ENCODE measurements at regions not wholly inside any gene's neighbourhood (a gene's known extent, or its start where the extent isn't known, plus 50 kb on each side); places are given as distances from the start of the nearest gene placed in this dataset.
"Not testable (repeated sequence)": the region's sequence is repeated elsewhere in the genome, so short reads cannot be mapped to it uniquely, and the experiment has no call there.

GRCh38 chr2:198277181-198277580 lies 472.8 kb downstream of the PLCL1 start:
- Histone ChIP-seq H3K27ac (replicated peaks in 1 of 4) (no peak overlapping the region), H3K36me3 (no peaks in the 10 kb centered on the region), H3K9me3 (no peaks in the 10 kb centered on the region), H3K27me3 (no peaks in the 10 kb centered on the region), H3K4me1 (peaks cover 2 to 64% (median 39%) of the 10 kb centered on the region in 4 donors), H3K4me3 (no peak overlapping the region)
- DNase-seq (ENCODE audit: extremely low spot score), result peak; percentile 24
- intact Hi-C loops (cut with DNase I), result no loop called here
- WGBS, result 81% methylated on average over 2 of the region's 2 CpGs
- TF ChIP-seq POLR2AphosphoS5 (IDR thresholded peaks at IDR 0.05) (no peak), POLR2A (IDR thresholded peaks at IDR 0.05; ENCODE audit: low read depth) (no peak), EP300 (IDR thresholded peaks at IDR 0.05) (no peak)

GRCh38 chr2:198273660-198274059 lies 469.3 kb downstream of the PLCL1 start:
- H3K9me3 ChIP-seq, result no peaks in the 10 kb centered on the region
- 11% methylated on average over 1 of the region's 1 CpG for WGBS
- TF ChIP-seq POLR2AphosphoS5 (IDR thresholded peaks at IDR 0.05) (no peak), EP300 (IDR thresholded peaks at IDR 0.05) (no peak), POLR2A (IDR thresholded peaks at IDR 0.05; ENCODE audit: low read depth) (no peak), CTCF (IDR thresholded peaks at IDR 0.05) (no peak)
- intact Hi-C loops (cut with DNase I), result no loop called here
- H3K36me3 ChIP-seq, result no peaks in the 10 kb centered on the region
- no peaks in the 10 kb centered on the region for H3K27me3 ChIP-seq
- peaks cover 2 to 31% (median 20%) of the 10 kb centered on the region in 4 donors for H3K4me1 ChIP-seq
- H3K27ac ChIP-seq (replicated peaks in 1 of 4), result no peak overlapping the region
- no peak overlapping the region for H3K4me3 ChIP-seq
- no peak for DNase-seq (ENCODE audit: extremely low spot score)

- DNase-seq (ENCODE audit: extremely low spot score); H3K27me3 ChIP-seq; H3K9me3 ChIP-seq; H3K4me3 ChIP-seq; intact Hi-C loops (cut with DNase I); H3K36me3 ChIP-seq; H3K27ac ChIP-seq (replicated peaks in 1 of 4): not testable (repeated sequence)
- 91% methylated on average over 2 of the region's 2 CpGs for WGBS
- H3K4me1 ChIP-seq, result peaks cover 2 to 26% (median 18%) of the 10 kb centered on the region in 4 donors
Observed at GRCh38 chr2:198270157-198270556, 465.8 kb downstream of the PLCL1 start.

- DNase-seq (ENCODE audit: extremely low spot score), result no peak
- no peak overlapping the region for H3K27ac ChIP-seq (replicated peaks in 1 of 4)
- H3K27me3 ChIP-seq, result no peaks in the 10 kb centered on the region
- peaks cover 2 to 11% (median 8%) of the 10 kb centered on the region in 4 donors for H3K4me1 ChIP-seq
- no peaks in the 10 kb centered on the region for H3K36me3 ChIP-seq
- 100% methylated on average over 1 of the region's 1 CpG for WGBS
- no peaks in the 10 kb centered on the region for H3K9me3 ChIP-seq
- TF ChIP-seq POLR2A (IDR thresholded peaks at IDR 0.05; ENCODE audit: low read depth) (no peak), CTCF (IDR thresholded peaks at IDR 0.05) (no peak), EP300 (IDR thresholded peaks at IDR 0.05) (no peak), POLR2AphosphoS5 (IDR thresholded peaks at IDR 0.05) (no peak)
- intact Hi-C loops (cut with DNase I), result no loop called here
- no peak overlapping the region for H3K4me3 ChIP-seq
Observed at GRCh38 chr2:198268519-198268918, 464.1 kb downstream of the PLCL1 start.

- TF ChIP-seq POLR2A (IDR thresholded peaks at IDR 0.05; ENCODE audit: low read depth) (no peak), EP300 (IDR thresholded peaks at IDR 0.05) (no peak), CTCF (IDR thresholded peaks at IDR 0.05) (no peak), POLR2AphosphoS5 (IDR thresholded peaks at IDR 0.05) (no peak)
- no peak for DNase-seq (ENCODE audit: extremely low spot score)
- Histone ChIP-seq H3K27me3 (no peaks in the 10 kb centered on the region), H3K36me3 (no peaks in the 10 kb centered on the region), H3K27ac (replicated peaks in 1 of 4) (no peak overlapping the region), H3K4me3 (no peak overlapping the region), H3K4me1 (peaks cover 2 to 6% (median 5%) of the 10 kb centered on the region in 4 donors), H3K9me3 (no peaks in the 10 kb centered on the region)
- intact Hi-C loops (cut with DNase I), result no loop called here
- WGBS, result 90% methylated on average over 3 of the region's 3 CpGs
Observed at GRCh38 chr2:198259496-198259895, 455.1 kb downstream of the PLCL1 start.

GRCh38 chr2:198254536-198255090 lies 450.2 kb downstream of the PLCL1 start:
- H3K27ac ChIP-seq (replicated peaks in 1 of 4), result peak overlapping the region; percentile 52 to 72 (median 54)
- intact Hi-C loops (cut with DNase I), result no loop called here
- H3K4me1 ChIP-seq, result peaks cover 4 to 40% (median 32%) of the 10 kb centered on the region in 4 donors
- no peak overlapping the region for H3K4me3 ChIP-seq
- no peaks in the 10 kb centered on the region for H3K9me3 ChIP-seq
- 30% methylated on average over 5 of the region's 5 CpGs for WGBS
- DNase-seq (ENCODE audit: extremely low spot score), result no peak
- no peaks in the 10 kb centered on the region for H3K36me3 ChIP-seq
- no peaks in the 10 kb centered on the region for H3K27me3 ChIP-seq
- no peak for TF ChIP-seq CTCF (IDR thresholded peaks at IDR 0.05)
- peak in 1 of 2 donors; percentile 32 for TF ChIP-seq POLR2AphosphoS5 (IDR thresholded peaks at IDR 0.05)

Measured in esophagus muscularis mucosa (tissue), 4 donors.